GM18508 (cell line): ENCODE measurements at regions not wholly inside any gene's neighbourhood (a gene's known extent, or its start where the extent isn't known, plus 50 kb on each side); places are given as distances from the start of the nearest gene placed in this dataset.

Source experiments
- ATAC-seq: cut with Tn5 transposase; IDR thresholded peaks from one replicate; pipeline ENCODE4 v1.9.1; 2021; ENCODE audit warnings: moderate number of reproducible peaks; ENCODE audit not compliant: insufficient read depth, unreplicated experiment

- ATAC-seq, result no peak
Measured at GRCh38 chr2:200725596-200725995, 86.1 kb upstream of the BZW1 start.

GRCh38 chr2:200728630-200729029 lies 83.1 kb upstream of the BZW1 start:
- no peak for ATAC-seq

- ATAC-seq, result no peak
Measured at GRCh38 chr2:200730302-200730701, 81.4 kb upstream of the BZW1 start.

GRCh38 chr2:200730960-200731359 lies 80.8 kb upstream of the BZW1 start:
- ATAC-seq, result no peak

GRCh38 chr2:200732866-200733265 lies 78.8 kb upstream of the BZW1 start:
- ATAC-seq, result no peak

- no peak for ATAC-seq
Measured at GRCh38 chr2:200733713-200734198, 78.0 kb upstream of the BZW1 start.

GRCh38 chr2:200735061-200735460 lies 76.6 kb upstream of the BZW1 start:
- no peak for ATAC-seq

- ATAC-seq, result no peak
Measured at GRCh38 chr2:200736646-200737274, 75.0 kb upstream of the BZW1 start.

- no peak for ATAC-seq
Measured at GRCh38 chr2:200737585-200737984, 74.1 kb upstream of the BZW1 start.

- ATAC-seq, result no peak
Measured at GRCh38 chr2:200738590-200738989, 73.1 kb upstream of the BZW1 start.

GRCh38 chr2:200740907-200741306 lies 70.8 kb upstream of the BZW1 start:
- ATAC-seq, result no peak

GRCh38 chr2:200741468-200742202 lies 70.1 kb upstream of the BZW1 start:
- ATAC-seq, result no peak

GRCh38 chr2:200742426-200742825 lies 69.3 kb upstream of the BZW1 start:
- ATAC-seq, result no peak

GRCh38 chr2:200743042-200743676 lies 68.6 kb upstream of the BZW1 start:
- ATAC-seq, result no peak

GRCh38 chr2:200744201-200744602 lies 67.5 kb upstream of the BZW1 start:
- no peak for ATAC-seq

GRCh38 chr2:200746301-200746700 lies 65.4 kb upstream of the BZW1 start:
- ATAC-seq, result no peak

- no peak for ATAC-seq
Measured at GRCh38 chr2:200747668-200748618, 63.8 kb upstream of the BZW1 start.

GRCh38 chr2:200748779-200749178 lies 62.9 kb upstream of the BZW1 start:
- no peak for ATAC-seq

- ATAC-seq, result no peak
Measured at GRCh38 chr2:200749631-200750322, 61.9 kb upstream of the BZW1 start.
